ENCODE measurements at regions not wholly inside any gene's neighbourhood (a gene's known extent, or its start where the extent isn't known, plus 50 kb on each side); places are given as distances from the start of the nearest gene placed in this dataset.
"Not testable (repeated sequence)": the region's sequence is repeated elsewhere in the genome, so short reads cannot be mapped to it uniquely, and the experiment has no call there.

DNA sequence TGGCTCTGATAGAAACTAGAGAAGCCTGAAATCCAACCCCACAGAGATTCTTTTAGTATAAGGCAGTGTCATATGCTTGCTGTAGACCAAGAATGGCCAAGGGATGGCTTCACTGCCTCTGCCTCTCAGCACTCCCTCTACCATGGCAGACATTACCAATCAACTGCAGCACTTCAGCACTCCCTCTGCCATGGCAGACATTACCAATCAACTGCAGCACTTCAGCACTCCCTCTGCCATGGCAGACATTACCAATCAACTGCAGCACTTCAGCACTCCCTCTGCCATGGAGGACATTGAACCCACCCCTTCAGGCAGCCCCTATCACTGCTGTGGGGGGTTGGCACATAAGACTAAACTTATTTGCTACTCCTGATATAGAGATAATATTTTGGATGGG is 287.8 kb downstream of the AACS start:
- in situ Hi-C loops (cut with MboI; ENCODE audit: low sequenced_read_pairs), result not testable (repeated sequence)

DNA sequence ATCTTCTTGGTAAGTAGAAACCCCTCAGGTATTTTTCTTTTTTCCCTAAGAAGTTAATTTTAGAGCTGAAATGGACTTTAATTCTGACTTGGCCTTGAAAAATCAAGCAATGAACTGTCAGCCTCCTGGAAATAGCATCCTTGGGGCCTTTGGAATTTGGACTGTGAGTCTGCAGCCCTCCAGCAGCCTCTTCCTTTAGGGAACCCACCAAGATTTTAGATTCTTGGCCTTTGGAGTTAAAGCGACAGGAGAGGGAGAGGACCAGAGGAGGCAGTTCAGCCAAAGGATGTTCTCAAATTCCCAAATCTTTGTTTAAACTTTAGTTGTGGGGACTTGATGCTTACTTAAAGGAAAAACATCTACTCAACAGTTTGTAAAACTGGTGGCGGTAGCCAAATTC is 288.6 kb downstream of the AACS start:
- in situ Hi-C loops (cut with MboI; ENCODE audit: low sequenced_read_pairs), result no loop called here

DNA sequence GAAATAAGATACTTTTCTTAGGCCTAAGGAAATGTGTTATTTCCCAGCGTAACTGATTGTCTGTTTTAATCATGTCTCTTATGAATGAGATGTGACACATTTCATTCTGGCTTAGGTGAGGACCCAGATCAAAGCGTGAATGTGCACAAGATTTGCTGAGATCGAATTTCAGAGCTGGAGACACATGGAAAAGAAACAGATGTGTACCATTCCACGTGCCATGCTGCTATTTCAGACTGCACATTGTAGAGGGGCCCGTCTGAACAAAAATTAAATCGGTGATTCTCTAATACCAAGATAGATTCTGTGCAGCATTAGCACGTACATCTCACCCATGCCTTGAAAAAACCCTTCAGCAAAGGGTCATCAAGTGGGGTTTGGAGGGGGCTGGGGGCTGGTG is 290.4 kb downstream of the AACS start:
- in situ Hi-C loops (cut with MboI; ENCODE audit: low sequenced_read_pairs), result no loop called here

DNA sequence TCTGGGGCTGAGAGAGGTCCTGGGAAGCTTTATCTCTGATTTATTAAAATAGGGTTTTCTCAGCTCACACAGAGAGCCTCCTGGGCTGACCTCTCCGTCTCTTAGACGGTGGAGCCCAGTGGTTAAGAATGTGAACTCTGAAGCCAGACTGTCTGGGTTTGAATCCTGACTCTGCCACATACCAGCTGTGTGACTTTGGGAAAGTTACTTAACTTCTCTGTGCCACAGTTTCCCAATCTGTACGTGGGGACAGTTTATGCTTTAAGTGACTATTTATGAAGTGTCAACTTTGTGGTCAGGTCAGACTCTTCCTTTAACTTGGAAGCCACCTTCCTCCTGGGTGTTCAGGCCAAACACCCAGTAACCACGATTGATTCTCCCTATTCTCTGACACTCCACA is 290.9 kb downstream of the AACS start:
- in situ Hi-C loops (cut with MboI; ENCODE audit: low sequenced_read_pairs), result no loop called here

DNA sequence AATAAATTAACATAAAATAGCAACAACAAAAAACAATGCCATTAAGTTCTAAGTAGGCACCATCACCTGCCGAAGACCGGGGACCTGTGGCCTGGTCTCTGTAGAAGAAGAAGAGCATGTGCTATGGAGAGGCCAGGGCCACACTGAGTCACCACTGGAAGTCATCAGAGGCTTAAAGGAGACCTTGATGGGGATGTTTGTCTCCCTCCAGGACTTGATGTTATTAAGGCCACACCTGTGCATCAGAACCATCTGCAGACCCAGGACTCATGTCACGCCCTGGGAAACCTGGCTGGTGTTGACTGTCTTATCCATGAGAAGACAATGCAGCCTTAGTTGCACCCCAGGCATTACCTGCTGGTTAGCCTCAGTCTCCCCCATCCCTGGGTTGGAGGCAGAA is 292.3 kb downstream of the AACS start:
- in situ Hi-C loops (cut with MboI; ENCODE audit: low sequenced_read_pairs), result no loop called here

DNA sequence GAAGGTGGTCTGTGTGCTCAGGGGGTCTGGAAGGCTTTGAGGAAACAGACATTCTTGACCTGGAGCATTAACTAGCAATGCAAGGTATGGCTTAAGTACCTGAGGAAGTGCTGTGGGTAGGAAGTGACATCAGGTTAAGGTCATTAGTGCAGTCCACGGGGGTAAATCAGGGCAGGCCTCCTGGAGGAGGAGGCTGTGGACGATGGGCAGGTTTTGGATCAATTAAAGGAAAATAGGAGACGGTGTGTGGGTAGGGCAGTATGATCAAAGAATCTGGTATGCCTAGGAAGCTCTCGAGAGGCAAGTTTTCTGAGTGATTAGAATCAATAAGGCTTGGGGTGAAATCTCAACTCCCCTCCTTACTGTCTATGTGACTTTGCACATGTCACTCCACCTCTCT is 295.3 kb downstream of the AACS start:
- in situ Hi-C loops (cut with MboI; ENCODE audit: low sequenced_read_pairs), result no loop called here

DNA sequence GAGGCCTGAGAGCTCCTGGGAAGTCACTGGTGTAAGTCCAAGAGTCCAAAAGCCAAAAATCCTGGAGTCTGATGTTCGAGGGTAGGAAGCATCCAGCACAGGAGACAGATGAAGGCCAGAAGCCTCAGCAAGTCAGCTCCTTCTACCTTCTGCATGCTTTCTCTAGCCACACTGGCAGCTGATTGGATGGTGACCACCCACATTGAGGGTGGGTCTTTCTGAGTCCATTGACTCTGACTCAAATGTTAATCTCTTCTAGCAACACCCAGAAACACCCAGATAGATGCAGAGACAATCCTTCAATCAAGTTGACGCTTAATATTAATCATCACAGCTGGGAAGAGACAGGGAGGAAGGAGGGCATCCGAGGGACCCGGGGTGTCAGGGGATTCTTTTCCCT is 305.8 kb downstream of the AACS start:
- in situ Hi-C loops (cut with MboI; ENCODE audit: low sequenced_read_pairs), result no loop called here

DNA sequence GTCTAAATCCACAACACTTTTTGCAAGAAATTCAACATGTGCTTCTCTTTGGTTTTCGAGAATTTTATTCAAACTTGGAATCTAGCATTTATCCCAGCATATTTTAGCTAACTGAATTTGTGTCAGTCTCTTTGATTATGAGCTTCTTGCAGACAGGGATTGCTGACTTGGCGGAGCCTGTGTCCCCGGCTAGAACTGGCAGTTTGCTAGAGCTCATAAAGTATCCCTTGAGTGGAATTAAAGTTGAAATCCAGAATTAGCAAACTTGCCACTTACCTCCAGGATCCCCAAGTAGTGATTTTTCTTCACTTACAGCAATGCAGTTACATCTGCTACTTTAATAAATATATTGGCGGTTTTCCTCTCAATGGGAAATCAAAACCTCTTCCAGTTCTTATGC is 306.9 kb downstream of the AACS start:
- in situ Hi-C loops (cut with MboI; ENCODE audit: low sequenced_read_pairs), result no loop called here

DNA sequence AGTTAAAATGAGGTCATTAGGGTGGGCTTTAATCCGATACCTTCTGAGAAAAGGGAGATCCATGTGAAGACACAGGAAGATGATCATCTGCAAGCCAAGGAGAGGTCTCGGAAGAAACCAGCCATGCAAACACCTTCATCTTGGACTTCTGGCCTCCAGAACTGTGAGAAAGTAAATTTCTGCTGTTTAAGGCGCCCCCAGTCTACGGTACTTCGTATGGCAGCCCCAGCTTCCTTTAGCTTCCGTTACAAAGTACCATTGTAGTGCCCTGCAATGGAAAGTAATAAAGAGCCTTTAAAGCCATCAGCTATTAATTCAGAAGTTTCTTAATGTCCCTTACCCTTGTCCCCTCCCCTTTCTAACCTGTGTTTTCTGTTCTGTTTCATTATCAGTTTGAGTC is 308.1 kb downstream of the AACS start:
- in situ Hi-C loops (cut with MboI; ENCODE audit: low sequenced_read_pairs), result no loop called here

DNA sequence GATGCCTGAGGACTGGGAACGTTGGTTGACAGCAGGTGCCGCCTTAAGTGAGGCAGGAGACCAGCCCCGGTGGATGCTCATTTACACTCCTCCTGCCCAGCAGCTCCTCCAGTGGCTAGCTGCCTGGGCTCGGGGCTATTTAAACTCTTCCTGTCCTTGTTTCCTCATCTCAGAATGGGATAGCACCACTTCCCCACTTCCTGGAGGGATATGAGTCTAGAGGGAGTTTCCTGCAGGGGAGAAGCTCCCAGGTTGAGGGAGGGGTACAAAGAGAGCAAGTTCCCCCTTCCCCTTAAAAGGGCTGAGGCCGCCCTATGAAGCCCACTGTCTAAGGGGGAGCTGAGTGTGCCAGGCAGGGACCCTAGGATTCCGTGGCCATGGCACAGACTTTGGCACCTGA is 311.2 kb downstream of the AACS start:
- in situ Hi-C loops (cut with MboI; ENCODE audit: low sequenced_read_pairs), result no loop called here

DNA sequence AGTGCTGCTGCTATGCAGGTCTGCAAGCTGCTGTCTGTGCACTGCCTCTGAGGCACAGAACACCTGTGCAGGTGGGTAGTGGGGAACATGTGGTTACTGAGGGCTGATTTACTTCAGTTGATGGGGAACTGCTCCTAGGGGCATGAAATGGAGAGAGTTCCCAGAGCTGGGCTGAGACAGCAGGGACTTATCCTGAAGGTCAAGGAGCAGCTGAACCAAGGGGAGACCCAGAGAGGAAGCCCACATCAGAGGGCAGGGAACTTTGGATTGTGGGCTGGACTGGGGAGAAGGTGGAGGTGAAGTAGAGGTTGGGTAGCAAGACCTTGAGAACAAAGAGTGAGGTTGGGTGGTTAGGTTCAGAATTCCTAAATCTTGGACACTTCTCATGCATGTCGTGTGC is 311.9 kb downstream of the AACS start:
- in situ Hi-C loops (cut with MboI; ENCODE audit: low sequenced_read_pairs), result no loop called here

DNA sequence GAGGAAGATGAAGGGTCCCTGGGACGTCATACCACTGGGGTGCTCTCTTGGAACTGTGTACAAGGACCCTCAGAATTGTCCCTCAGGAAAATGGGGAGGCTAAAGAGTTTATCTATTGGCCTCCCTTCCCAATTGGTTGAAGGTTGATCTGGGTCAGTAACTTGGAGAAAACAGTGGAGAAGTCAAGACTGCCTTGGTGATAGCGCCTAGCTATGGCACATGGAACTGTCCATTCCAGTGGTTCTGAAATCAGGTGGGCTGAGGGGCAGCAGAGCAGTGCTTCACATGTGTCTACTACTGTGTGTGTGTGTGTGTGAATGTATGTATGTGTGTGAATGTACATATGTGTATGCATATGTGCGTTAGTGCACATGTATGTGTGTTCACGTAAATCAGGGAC is 316.1 kb downstream of the AACS start:
- in situ Hi-C loops (cut with MboI; ENCODE audit: low sequenced_read_pairs), result no loop called here

DNA sequence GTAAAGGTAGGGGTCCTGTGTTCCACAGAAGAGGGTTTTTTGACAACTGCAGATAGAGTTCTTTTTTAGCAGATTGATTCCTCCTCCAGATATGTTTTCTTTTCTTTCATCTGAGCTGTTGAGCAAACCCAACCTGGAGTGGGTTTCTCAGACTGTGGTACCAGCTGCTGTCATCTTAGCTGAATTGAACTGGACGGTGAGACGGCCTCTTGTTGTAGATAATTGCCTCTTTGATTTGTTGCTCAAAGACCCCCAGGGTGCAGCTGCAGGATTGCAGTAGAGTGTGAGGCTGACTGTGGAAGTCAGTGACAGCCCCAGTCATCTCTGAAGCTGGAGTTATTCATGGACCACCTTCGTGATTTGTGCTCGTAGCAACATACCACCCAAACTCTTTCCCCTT is 317.7 kb downstream of the AACS start:
- in situ Hi-C loops (cut with MboI; ENCODE audit: low sequenced_read_pairs), result no loop called here

DNA sequence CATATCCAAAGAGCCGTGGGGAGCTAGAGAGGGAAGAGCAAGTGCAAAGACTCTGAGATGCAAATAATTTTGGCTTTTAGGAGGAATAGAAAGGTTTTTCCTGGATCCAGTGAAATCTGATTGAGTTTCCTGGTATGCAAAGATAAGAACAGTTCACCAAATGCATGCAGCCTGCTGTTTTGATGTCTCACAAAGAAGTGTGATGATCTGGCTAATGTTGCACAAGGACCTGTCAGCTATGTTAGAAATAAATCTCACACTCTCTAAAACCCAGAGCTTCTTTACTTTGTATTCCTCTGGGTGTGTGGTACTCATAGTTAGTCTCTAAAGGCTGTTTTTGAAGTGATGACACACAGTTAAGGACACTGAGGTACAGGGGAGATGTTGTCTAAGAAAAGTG is 321.4 kb downstream of the AACS start:
- in situ Hi-C loops (cut with MboI; ENCODE audit: low sequenced_read_pairs), result no loop called here

DNA sequence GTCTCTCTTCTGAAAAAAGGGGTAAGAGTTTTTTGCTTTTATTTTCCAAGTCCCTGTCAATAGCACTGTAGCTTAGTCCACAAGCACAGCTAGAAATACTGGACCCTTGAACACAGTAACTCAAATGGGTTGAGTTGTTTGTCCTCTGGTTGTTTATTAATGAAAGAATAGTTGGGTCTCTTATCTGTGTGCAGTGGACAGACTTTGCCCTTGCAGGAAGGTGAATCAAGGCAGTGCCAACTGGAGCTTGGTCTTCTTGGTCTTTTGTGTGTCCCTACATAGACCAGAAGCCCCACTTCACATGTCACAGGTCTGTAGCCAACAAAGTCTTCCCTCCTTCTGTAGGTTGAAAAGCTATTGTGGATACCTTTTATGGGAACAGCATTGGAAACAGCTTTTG is 322.0 kb downstream of the AACS start:
- in situ Hi-C loops (cut with MboI; ENCODE audit: low sequenced_read_pairs), result no loop called here

DNA sequence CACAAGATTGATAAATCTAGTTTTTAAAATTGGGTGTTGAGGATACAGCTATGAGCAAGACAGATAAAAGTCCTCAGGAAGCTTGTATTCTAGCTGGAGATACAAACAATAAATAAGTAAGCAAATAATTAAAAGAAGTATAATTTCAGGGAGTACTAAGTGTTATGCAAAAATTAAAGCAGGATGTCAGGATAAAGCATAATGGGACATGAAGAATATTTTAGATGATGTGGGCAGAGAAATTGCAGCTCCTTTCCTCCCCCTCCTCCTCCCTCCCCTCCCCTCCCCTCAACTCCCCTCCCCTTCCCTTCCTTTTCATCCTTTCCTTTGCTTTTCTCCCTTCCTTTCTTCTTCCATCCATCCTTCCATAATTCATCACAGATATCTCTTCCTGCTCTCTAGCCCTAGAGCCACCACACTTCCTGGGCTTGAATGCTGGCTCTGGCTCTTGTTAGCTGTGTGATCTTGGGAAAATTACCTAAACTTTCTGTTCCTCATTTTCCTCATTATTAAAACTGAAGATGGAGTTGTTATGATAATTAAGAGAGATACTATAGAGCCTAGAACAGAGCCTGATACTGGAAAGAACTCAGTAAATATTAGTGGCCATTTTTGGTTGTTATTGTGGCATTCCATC is 323.9 kb downstream of the AACS start:
- in situ Hi-C loops (cut with MboI; ENCODE audit: low sequenced_read_pairs), result no loop called here

DNA sequence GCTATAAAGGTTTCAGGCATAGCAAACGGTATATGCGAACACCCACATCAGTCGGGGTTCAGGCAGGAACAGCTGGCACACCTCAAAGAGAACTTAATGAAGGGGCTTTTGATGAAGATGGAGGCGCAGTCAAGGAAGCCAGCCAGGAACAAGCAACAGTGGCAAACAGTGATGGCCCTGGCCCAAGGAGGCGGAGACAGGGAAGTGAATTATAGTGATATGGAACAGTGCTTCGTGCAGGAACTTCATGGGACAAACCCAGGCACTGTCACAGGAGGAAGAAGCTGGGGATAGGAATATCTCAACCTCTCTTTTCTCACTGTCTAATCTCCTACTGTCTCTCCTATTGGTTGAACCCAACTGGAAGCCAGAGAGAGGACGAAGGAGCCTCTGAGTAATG is 328.3 kb downstream of the AACS start:
- in situ Hi-C loops (cut with MboI; ENCODE audit: low sequenced_read_pairs), result no loop called here

DNA sequence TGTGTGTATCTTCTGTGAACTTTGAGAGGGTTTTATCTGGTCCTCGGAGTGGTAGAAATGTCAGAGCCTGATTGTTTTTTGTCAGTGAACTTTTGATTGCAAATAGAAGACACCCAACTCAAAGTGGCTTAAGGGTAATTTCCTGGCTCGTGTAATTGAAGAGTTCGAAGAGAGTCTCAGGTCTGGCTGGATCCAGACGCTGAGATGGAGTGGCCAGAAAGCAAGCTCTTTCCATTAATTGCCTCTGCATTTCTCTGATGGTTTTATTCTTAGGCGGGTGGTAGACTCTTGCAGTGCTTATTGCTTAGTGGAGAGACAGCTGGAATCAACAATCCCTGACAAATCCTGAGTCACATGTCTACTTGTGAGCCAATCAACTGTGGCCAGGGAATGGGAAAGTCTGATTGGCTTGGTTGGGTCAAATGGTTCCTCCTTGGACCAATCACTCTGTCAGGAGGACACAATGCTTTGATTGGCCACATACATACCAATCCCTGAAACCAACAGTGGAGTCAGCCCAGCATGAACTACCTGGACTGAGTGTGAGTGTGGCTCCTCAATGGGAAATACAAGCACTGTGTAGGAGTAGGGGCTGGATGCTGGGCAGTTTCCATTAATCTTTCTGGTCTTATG is 330.5 kb downstream of the AACS start:
- in situ Hi-C loops (cut with MboI; ENCODE audit: low sequenced_read_pairs), result no loop called here

DNA sequence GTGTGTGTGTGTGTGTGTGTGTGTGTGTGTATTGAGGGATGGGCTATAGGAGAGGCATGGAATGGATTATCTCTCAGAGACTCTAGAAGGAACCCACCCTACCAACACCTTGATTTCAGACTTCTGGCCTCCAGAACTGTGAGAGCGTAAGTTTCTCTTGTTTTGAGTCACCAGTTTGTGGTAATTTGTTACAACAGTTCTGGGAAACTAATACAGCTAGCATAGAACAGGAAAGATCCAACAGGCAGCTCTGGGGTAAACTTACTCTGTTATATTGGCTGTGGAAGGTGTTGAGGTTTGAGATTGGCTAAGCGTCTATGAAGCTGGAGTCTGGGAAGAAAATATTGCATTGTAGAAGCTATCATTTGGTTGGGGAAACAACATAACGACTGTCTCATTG is 334.3 kb downstream of the AACS start:
- in situ Hi-C loops (cut with MboI; ENCODE audit: low sequenced_read_pairs), result no loop called here

DNA sequence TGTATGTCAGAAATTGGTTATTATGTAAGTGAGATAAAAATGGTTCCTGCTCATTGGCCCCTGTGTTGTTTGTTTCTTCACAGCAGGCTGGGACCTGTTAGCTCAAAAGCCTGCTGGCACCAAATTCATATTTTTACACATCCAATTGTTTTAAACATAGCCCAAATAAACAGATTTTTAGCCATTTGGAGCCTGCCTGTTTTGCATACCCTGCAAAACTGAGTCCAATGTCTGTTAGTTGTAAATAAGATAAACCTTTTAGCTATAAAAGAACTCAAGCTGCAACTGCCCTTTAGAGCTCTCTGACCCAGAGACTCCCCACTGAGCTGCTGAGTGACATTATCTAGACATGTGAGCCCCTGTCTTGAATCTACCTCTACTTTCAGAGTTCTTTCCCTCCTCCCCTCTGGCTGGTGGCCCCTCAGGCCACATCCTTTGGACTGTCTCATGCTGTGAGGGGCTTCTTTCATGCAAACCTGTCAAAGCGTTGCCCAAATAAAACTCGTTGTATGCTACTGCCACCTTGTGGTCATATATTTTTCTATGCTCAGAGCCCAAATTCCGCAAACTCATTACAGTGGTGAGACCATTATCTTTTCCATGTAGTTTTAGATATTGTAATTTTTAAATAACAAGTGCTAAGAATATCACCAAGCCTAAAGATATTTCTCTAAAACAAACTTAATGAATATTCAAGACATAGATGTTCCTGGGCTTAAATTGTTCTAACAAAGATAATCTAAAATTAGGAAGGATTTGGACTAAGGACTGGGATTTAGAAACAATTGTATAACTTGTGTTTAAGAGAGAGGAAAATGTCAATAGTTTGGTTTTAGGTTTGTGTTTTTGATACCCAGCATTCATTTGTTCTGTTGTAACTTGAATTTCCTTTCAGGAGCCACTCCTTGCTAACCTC is 337.9 kb downstream of the AACS start:
- in situ Hi-C loops (cut with MboI; ENCODE audit: low sequenced_read_pairs), result no loop called here

DNA sequence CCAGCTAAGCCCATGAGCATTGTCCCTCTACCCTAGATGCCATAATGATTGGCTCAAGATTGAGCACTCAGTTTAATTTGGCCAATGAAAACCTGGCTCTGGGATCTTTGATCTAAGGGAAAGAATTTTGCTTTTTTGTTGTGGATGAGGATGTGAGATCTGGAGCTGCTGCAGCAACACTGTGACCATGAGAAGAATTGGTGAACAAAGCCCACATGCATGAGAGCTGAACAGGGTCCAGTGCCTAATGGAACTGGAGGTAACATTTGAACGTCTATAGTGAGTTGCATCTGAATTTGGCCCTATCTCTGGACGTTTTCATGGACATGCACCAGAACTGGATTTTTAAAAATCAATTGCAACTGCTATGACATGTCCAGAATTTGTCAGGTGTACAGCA is 338.6 kb downstream of the AACS start:
- in situ Hi-C loops (cut with MboI; ENCODE audit: low sequenced_read_pairs), result no loop called here

DNA sequence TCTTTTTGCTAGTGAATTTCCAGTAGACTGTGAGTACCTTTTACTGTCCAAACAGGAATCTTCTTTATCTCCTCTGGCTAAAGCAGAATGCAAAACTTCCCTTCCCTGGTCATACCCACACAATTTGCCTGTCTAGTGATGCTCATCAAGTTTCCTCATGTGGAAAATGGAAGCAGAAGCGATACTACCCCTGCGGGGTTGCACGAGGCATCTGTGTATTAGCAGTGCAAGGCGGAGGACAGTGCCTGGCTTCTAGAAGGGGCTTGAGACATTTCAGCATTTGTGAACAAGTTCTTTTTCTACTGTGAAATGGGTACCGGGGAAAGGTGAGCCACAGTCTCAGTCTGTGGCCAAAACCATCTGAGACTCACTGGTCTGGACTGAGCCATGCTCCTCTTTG is 340.9 kb downstream of the AACS start:
- in situ Hi-C loops (cut with MboI; ENCODE audit: low sequenced_read_pairs), result no loop called here

All from HL-60/S4 (cell line).